DND-41 (cell line): ENCODE measurements at regions not wholly inside any gene's neighbourhood (a gene's known extent, or its start where the extent isn't known, plus 50 kb on each side); places are given as distances from the start of the nearest gene placed in this dataset.

Experiments used
- CTCF ChIP-seq: IDR thresholded peaks from 2 replicates; pipeline ENCODE4 v1.5.1; 2012; ENCODE audit warnings: borderline replicate concordance, low read length, moderate library complexity, mild to moderate bottlenecking; ENCODE audit not compliant: poor library complexity, severe bottlenecking; ENCODE audit errors: extremely low read depth
- EZH2 ChIP-seq: IDR thresholded peaks from 3 replicates; pipeline ENCODE4 v1.6.1; 2012; ENCODE audit warnings: borderline replicate concordance, low read depth, mild to moderate bottlenecking, moderate library complexity, low read length, inconsistent platforms; ENCODE audit not compliant: severe bottlenecking

- TF ChIP-seq CTCF = no peak
- no peak for TF ChIP-seq EZH2
These were observed 118.2 kb downstream of the KLF13 start for GRCh38 chr15:31444844-31445243.
